ENCODE measurements at regions not wholly inside any gene's neighbourhood (a gene's known extent, or its start where the extent isn't known, plus 50 kb on each side); places are given as distances from the start of the nearest gene placed in this dataset.

DNA sequence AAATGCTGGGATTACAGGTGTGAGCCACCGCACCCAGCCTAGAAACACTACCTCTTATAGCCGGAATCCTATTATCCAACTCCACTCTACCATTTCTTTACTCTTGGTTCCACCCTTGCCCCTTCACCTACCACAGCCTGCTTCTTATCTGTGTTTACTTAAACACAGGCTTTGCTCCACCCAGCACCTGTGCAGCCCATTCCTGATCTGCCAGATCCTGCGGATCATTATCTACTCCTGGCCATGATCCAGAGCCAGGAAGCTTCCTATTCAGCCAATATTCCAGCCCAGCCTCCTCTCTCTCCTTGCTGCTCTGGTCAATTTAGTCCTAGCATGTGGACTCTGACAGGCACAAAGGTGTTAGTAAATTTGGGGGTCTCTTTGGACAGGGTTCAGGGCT lies 98.8 kb upstream of the MED13 start:
- no peak for DNase-seq (ENCODE audit: extremely low spot score)
- CTCF ChIA-PET, result no interaction called here
- POLR2A ChIA-PET, result no interaction called here
- TF ChIP-seq SP1 (IDR thresholded peaks at IDR 0.05) (no peak), CTBP1 (IDR thresholded peaks at IDR 0.05; ENCODE audit: borderline replicate concordance) (no peak), HDGF (IDR thresholded peaks at IDR 0.05; ENCODE audit: borderline replicate concordance) (no peak), LEF1 (IDR thresholded peaks at IDR 0.05; ENCODE audit: borderline replicate concordance) (no peak), ELF4 (IDR thresholded peaks at IDR 0.05) (no peak), TARDBP (IDR thresholded peaks at IDR 0.05) (no peak), SUZ12 (IDR thresholded peaks at IDR 0.05) (no peak), ARNT (IDR thresholded peaks at IDR 0.05) (no peak), FOXA1 (IDR thresholded peaks at IDR 0.05) (no peak), NFRKB (IDR thresholded peaks at IDR 0.05) (no peak), L3MBTL2 (conservative IDR thresholded peaks at IDR 0.05) (no peak), FOXK2 (IDR thresholded peaks at IDR 0.05) (no peak), ZNF384 (IDR thresholded peaks at IDR 0.05) (no peak)
- TF ChIP-seq, protein P1, sequence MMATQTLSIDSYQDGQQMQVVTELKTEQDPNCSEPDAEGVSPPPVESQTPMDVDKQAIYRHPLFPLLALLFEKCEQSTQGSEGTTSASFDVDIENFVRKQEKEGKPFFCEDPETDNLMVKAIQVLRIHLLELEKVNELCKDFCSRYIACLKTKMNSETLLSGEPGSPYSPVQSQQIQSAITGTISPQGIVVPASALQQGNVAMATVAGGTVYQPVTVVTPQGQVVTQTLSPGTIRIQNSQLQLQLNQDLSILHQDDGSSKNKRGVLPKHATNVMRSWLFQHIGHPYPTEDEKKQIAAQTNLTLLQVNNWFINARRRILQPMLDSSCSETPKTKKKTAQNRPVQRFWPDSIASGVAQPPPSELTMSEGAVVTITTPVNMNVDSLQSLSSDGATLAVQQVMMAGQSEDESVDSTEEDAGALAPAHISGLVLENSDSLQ (IDR thresholded peaks at IDR 0.05), result no peak

DNA sequence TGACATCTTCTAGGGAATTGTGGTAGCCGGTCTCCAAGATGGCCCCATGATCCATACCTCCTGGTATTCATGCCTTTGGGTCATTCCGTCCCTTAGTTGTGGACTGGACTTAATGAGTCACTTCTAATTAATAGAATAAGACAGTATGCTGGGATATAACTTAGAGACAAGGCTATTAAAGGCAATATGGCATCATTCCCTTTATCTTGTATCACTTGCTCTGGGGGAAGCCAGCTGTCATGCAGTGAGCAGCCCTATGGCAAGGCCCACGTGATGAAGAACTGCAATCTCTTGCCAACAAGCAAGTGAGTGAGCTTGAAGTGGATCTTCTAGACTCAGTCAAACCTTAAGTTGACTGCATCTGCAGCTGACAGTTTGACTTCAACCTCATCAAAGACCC lies 97.8 kb upstream of the MED13 start:
- no peak for TF ChIP-seq TARDBP (IDR thresholded peaks at IDR 0.05)
- TF ChIP-seq SP1 (IDR thresholded peaks at IDR 0.05), result no peak
- no peak for TF ChIP-seq LEF1 (IDR thresholded peaks at IDR 0.05; ENCODE audit: borderline replicate concordance)
- no peak for TF ChIP-seq ZNF384 (IDR thresholded peaks at IDR 0.05)
- TF ChIP-seq HDGF (IDR thresholded peaks at IDR 0.05; ENCODE audit: borderline replicate concordance), result no peak
- TF ChIP-seq ARNT (IDR thresholded peaks at IDR 0.05), result no peak
- no peak for TF ChIP-seq ELF4 (IDR thresholded peaks at IDR 0.05)
- TF ChIP-seq BHLHE40 (IDR thresholded peaks at IDR 0.05; ENCODE audit: borderline replicate concordance), result no peak
- TF ChIP-seq CTBP1 (IDR thresholded peaks at IDR 0.05; ENCODE audit: borderline replicate concordance), result no peak
- TF ChIP-seq, protein P1 (IDR thresholded peaks at IDR 0.05), result no peak
- TF ChIP-seq SUZ12 (IDR thresholded peaks at IDR 0.05), result no peak
- no peak for TF ChIP-seq FOXM1 (IDR thresholded peaks at IDR 0.05; ENCODE audit: borderline replicate concordance)
- no peak for TF ChIP-seq FOXA1 (IDR thresholded peaks at IDR 0.05)
- no peak for TF ChIP-seq NFRKB (IDR thresholded peaks at IDR 0.05)
- TF ChIP-seq L3MBTL2 (conservative IDR thresholded peaks at IDR 0.05), result no peak
- POLR2A ChIA-PET, result no interaction called here
- no peak for DNase-seq (ENCODE audit: extremely low spot score)
- CTCF ChIA-PET, result no interaction called here

DNA sequence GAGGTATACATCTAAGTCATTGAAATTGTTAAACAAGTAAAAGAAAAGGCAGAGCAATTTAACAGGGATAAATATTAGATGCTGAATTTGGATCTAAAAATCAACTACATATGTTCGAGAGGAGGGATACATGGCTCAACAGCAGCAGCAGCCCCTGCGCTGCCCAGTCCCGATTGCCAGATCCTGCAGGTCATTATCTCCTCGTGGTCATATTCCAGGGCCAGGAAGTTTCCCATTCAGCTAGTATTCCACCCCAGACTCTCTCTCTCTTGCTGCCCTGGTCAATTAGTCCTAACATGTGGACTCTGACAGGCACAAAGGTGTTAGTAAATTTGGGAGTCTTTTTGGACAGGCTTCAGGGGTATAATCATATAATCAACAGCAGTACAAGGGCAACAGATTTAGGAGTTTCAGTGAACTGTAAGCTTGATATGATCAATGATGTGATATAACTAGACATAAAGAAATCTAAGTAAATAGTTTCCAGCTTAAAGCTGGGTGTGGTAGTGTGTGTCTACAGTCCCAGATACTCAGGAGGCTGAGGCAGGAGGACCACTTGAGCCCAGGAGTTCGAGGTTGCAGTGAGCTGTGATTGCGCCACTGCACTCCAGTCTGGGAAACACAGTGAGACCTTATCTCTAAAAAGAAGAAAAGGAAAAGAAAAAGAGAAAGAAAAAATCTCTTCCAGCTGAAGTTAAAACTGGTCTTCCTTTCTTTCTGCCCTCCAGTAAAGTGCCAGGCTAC lies 96.5 kb upstream of the MED13 start:
- no peak for DNase-seq (ENCODE audit: extremely low spot score)
- POLR2A ChIA-PET, result no interaction called here
- CTCF ChIA-PET, result no interaction called here
- no peak for TF ChIP-seq NFRKB (IDR thresholded peaks at IDR 0.05)
- TF ChIP-seq SUZ12 (IDR thresholded peaks at IDR 0.05), result no peak
- TF ChIP-seq BHLHE40 (IDR thresholded peaks at IDR 0.05; ENCODE audit: borderline replicate concordance), result no peak
- no peak for TF ChIP-seq SP1 (IDR thresholded peaks at IDR 0.05)
- TF ChIP-seq FOXK2 (IDR thresholded peaks at IDR 0.05), result no peak
- no peak for TF ChIP-seq ARNT (IDR thresholded peaks at IDR 0.05)
- TF ChIP-seq L3MBTL2 (conservative IDR thresholded peaks at IDR 0.05), result no peak
- TF ChIP-seq ELF4 (IDR thresholded peaks at IDR 0.05), result no peak
- no peak for TF ChIP-seq LEF1 (IDR thresholded peaks at IDR 0.05; ENCODE audit: borderline replicate concordance)
- TF ChIP-seq, protein P1 (IDR thresholded peaks at IDR 0.05), result no peak
- TF ChIP-seq CTBP1 (IDR thresholded peaks at IDR 0.05; ENCODE audit: borderline replicate concordance), result no peak
- TF ChIP-seq FOXA1 (IDR thresholded peaks at IDR 0.05), result no peak
- no peak for TF ChIP-seq FOXM1 (IDR thresholded peaks at IDR 0.05; ENCODE audit: borderline replicate concordance)
- TF ChIP-seq ZNF384 (IDR thresholded peaks at IDR 0.05), result no peak

DNA sequence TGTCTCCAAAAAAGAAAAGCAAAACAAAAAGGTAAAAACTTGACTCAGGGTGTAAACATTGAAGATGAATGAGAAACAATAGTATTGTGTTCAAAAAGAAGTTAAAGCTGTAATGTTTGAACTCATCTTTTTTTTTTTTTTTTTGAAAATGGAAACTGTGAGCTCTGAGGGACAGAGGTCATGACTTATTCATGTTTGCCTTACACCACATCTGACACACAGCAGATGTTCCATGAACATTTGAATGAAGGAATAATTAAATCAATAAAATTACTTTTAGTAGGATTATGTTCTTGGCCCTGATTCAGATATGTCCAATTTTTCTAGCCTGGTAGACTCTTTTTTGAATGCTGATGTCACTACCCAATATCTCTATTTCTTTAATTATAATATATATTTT lies 95.7 kb upstream of the MED13 start:
- ChIA-PET POLR2A (no interaction called here), CTCF (no interaction called here)
- DNase-seq (ENCODE audit: extremely low spot score), result no peak
- no peak for TF ChIP-seq FOXA1 (IDR thresholded peaks at IDR 0.05)
- no peak for TF ChIP-seq TARDBP (IDR thresholded peaks at IDR 0.05)
- no peak for TF ChIP-seq L3MBTL2 (conservative IDR thresholded peaks at IDR 0.05)
- TF ChIP-seq ARNT (IDR thresholded peaks at IDR 0.05), result no peak
- no peak for TF ChIP-seq LEF1 (IDR thresholded peaks at IDR 0.05; ENCODE audit: borderline replicate concordance)
- TF ChIP-seq SP1 (IDR thresholded peaks at IDR 0.05), result no peak
- TF ChIP-seq NFRKB (IDR thresholded peaks at IDR 0.05), result no peak
- TF ChIP-seq FOXM1 (IDR thresholded peaks at IDR 0.05; ENCODE audit: borderline replicate concordance), result no peak
- no peak for TF ChIP-seq BHLHE40 (IDR thresholded peaks at IDR 0.05; ENCODE audit: borderline replicate concordance)

DNA sequence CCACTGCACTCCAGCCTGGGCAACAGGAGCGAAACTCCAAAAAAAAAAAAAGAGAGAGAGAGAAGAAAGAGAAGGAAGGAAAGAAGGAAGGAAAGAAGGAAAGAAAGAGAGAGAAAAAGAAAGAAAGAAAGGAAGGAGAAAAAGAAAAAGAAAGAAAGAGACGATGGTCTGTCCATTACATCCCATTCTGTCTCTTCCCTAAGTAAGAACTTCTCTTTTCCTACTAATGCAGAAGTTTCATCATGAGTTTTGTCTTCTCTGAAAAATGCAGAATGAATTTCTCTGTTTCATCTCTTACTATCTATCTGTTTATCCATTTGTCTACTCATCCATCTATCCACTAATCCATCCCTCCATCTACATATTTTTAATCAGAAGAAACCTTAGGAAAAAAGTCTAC lies 94.9 kb upstream of the MED13 start:
- no peak for DNase-seq (ENCODE audit: extremely low spot score)
- POLR2A ChIA-PET, result no interaction called here
- no peak for TF ChIP-seq HDGF (IDR thresholded peaks at IDR 0.05; ENCODE audit: borderline replicate concordance)
- TF ChIP-seq ARNT (IDR thresholded peaks at IDR 0.05), result no peak
- no peak for TF ChIP-seq LEF1 (IDR thresholded peaks at IDR 0.05; ENCODE audit: borderline replicate concordance)
- TF ChIP-seq FOXK2 (IDR thresholded peaks at IDR 0.05), result no peak
- TF ChIP-seq, protein P1 (IDR thresholded peaks at IDR 0.05), result no peak
- TF ChIP-seq ZNF384 (IDR thresholded peaks at IDR 0.05), result no peak
- CTCF ChIA-PET, result no interaction called here
